Fibroblast of lung (primary cell): ENCODE measurements at regions not wholly inside any gene's neighbourhood (a gene's known extent, or its start where the extent isn't known, plus 50 kb on each side); places are given as distances from the start of the nearest gene placed in this dataset.

Experiments used
- EZH2 ChIP-seq: IDR thresholded peaks from 2 replicates; pipeline ENCODE4 v1.5.1; 2012; ENCODE audit warnings: low read length, control low read depth, mild to moderate bottlenecking; ENCODE audit errors: missing control alignments
- TF ChIP-seq, protein P1 (sequence below), 2 donors: IDR thresholded peaks in 1 of 2; conservative IDR thresholded peaks in 1 of 2; 1 replicate in 1 of 2; 2 replicates in 1 of 2; pipeline ENCODE4 v1.5.1; 2011 to 2012; ENCODE audit warnings: low read length in 2 of 2, control low read depth in 1 of 2, inconsistent platforms in 1 of 2, low read depth in 1 of 2, mild to moderate bottlenecking in 1 of 2

DNA sequence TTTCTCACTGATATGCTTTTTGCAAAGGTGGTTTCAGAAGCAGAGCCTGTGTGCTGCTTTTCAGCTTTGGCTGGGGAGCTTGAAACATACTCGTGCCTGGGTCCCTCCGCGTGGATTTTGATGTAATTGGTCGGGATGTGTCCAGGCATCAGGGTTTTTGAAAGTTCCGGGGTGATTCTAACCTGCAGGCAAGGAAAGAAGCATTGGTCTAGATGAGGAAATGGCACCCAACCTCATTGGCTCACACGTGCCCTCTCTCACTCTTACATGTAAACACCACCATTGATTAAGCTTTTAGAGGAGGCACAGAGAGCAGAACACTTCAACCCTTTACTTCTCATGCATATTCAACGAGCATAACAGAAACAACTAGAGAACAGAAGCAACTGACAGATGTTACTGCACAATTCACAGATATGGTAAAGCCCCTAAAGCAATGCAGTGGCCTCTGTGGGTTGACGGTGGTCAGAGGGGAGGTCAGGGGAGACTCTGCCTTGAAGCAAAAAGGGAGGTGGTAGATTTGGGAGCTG lies 112.1 kb downstream of the TLR5 start:
- TF ChIP-seq, protein P1, sequence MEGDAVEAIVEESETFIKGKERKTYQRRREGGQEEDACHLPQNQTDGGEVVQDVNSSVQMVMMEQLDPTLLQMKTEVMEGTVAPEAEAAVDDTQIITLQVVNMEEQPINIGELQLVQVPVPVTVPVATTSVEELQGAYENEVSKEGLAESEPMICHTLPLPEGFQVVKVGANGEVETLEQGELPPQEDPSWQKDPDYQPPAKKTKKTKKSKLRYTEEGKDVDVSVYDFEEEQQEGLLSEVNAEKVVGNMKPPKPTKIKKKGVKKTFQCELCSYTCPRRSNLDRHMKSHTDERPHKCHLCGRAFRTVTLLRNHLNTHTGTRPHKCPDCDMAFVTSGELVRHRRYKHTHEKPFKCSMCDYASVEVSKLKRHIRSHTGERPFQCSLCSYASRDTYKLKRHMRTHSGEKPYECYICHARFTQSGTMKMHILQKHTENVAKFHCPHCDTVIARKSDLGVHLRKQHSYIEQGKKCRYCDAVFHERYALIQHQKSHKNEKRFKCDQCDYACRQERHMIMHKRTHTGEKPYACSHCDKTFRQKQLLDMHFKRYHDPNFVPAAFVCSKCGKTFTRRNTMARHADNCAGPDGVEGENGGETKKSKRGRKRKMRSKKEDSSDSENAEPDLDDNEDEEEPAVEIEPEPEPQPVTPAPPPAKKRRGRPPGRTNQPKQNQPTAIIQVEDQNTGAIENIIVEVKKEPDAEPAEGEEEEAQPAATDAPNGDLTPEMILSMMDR (conservative IDR thresholded peaks at IDR 0.05 in 1 of 2, IDR thresholded peaks at IDR 0.05 in 1 of 2; ENCODE audit: low read depth in 1 of 2, low read length in 2 of 2): no peak
- no peak for TF ChIP-seq EZH2
